Mesendoderm (in vitro differentiated cells): ENCODE measurements at regions not wholly inside any gene's neighbourhood (a gene's known extent, or its start where the extent isn't known, plus 50 kb on each side); places are given as distances from the start of the nearest gene placed in this dataset.
A peak's percentile ranks its signal among the peaks of the same experiment; 100 is the strongest.

Experiments used
- DNase-seq: peaks from one replicate; pipeline ENCODE4 v3.0.0; 2013
- H2AK5ac ChIP-seq: 2 replicates; pipeline ENCODE4 v1.6.1; 2013; ENCODE audit warnings: low read length, inconsistent platforms
- H2BK120ac ChIP-seq: 2 replicates; pipeline ENCODE4 v1.6.1; 2013; ENCODE audit warnings: low read depth, mild to moderate bottlenecking, low read length, moderate library complexity, mixed read lengths
- H2BK15ac ChIP-seq: replicated peaks from 2 replicates; pipeline ENCODE4 v1.6.1; 2013; ENCODE audit warnings: low read depth, mild to moderate bottlenecking, moderate library complexity
- H2BK5ac ChIP-seq: 2 replicates; pipeline ENCODE4 v1.6.1; 2013; ENCODE audit warnings: low read length, inconsistent platforms
- H3K18ac ChIP-seq: 2 replicates; pipeline ENCODE4 v1.6.1; 2013; ENCODE audit warnings: mild to moderate bottlenecking, low read length, mixed read lengths
- H3K23ac ChIP-seq: one replicate; pipeline ENCODE4 v1.6.1; 2013; ENCODE audit warnings: low read length
- H3K27ac ChIP-seq: 2 replicates; pipeline ENCODE4 v1.5.1; 2013; ENCODE audit warnings: low read depth, mild to moderate bottlenecking, inconsistent platforms, low read length, moderate library complexity
- H3K27me3 ChIP-seq: 2 replicates; pipeline ENCODE4 v1.6.1; 2013; ENCODE audit warnings: low read length, control low read depth, mild to moderate bottlenecking, inconsistent platforms; ENCODE audit not compliant: insufficient read depth, poor library complexity
- H3K36me3 ChIP-seq: 2 replicates; pipeline ENCODE4 v1.6.1; 2013; ENCODE audit warnings: low read length, inconsistent platforms; ENCODE audit not compliant: control insufficient read depth, insufficient read depth
- H3K4ac ChIP-seq: one replicate; pipeline ENCODE4 v1.6.1; 2013; ENCODE audit warnings: low read depth, mild to moderate bottlenecking, low read length, moderate library complexity
- H3K4me1 ChIP-seq: 2 replicates; pipeline ENCODE4 v1.6.1; 2013; ENCODE audit warnings: low read depth, low read length, inconsistent platforms; ENCODE audit not compliant: control insufficient read depth
- H3K4me2 ChIP-seq: 2 replicates; pipeline ENCODE4 v1.6.1; 2013; ENCODE audit warnings: low read length
- H3K4me3 ChIP-seq: 2 replicates; pipeline ENCODE4 v1.5.1; 2013; ENCODE audit warnings: mild to moderate bottlenecking, low read length
- H3K56ac ChIP-seq: one replicate; pipeline ENCODE4 v1.6.1; 2013; ENCODE audit warnings: low read length
- H3K79me1 ChIP-seq: 2 replicates; pipeline ENCODE4 v1.6.1; 2013; ENCODE audit warnings: low read length, inconsistent platforms
- H3K79me2 ChIP-seq: 2 replicates; pipeline ENCODE4 v1.6.1; 2013; ENCODE audit warnings: mild to moderate bottlenecking, low read length; ENCODE audit not compliant: control insufficient read depth, insufficient read depth
- H3K9ac ChIP-seq: 2 replicates; pipeline ENCODE4 v1.6.1; 2013; ENCODE audit warnings: low read length, inconsistent platforms
- H4K5ac ChIP-seq: one replicate; pipeline ENCODE4 v1.6.1; 2013; ENCODE audit warnings: low read length
- H4K8ac ChIP-seq: one replicate; pipeline ENCODE4 v1.6.1; 2013; ENCODE audit warnings: low read depth, mild to moderate bottlenecking, control low read depth, low read length, moderate library complexity
- WGBS: extraction: QIAGEN DNeasy Blood & Tissue Kit; methylation state at CpG from one replicate; pipeline ENCODE4 v1.1.7; 2013; ENCODE audit warnings: low lambda C conversion rate, missing lambda C conversion rate; ENCODE audit not compliant: insufficient coverage; ENCODE audit errors: extremely low coverage; 5-methylcytosine and 5-hydroxymethylcytosine counted together

- Histone ChIP-seq H2BK120ac (no peak overlapping the region), H3K27ac (no peak overlapping the region), H3K4ac (no peak overlapping the region), H2BK15ac (no peak overlapping the region), H3K23ac (no peak overlapping the region), H3K4me3 (no peak overlapping the region), H3K36me3 (no peaks in the 10 kb centered on the region), H4K5ac (no peak overlapping the region), H2AK5ac (no peak overlapping the region), H3K18ac (no peak overlapping the region), H3K27me3 (no peaks in the 10 kb centered on the region), H3K79me1 (no peaks in the 10 kb centered on the region), H4K8ac (no peak overlapping the region), H3K79me2 (no peaks in the 10 kb centered on the region), H3K9ac (no peak overlapping the region), H3K4me1 (no peaks in the 10 kb centered on the region), H3K4me2 (no peak overlapping the region), H3K56ac (no peak overlapping the region), H2BK5ac (no peak overlapping the region)
- DNase-seq: no peak
- no CpG with 5 or more reads among the region's 1 CpG for WGBS
Measured at GRCh38 chr1:29658688-29659087, 422.4 kb downstream of the PTPRU start.

GRCh38 chr1:29657816-29658215, 421.5 kb downstream of the PTPRU start:
- no CpG with 5 or more reads among the region's 2 CpGs for WGBS

GRCh38 chr1:29655945-29656850, 419.9 kb downstream of the PTPRU start:
- WGBS: no CpG with 5 or more reads among the region's 8 CpGs
- Histone ChIP-seq H2AK5ac (no peak overlapping the region), H2BK5ac (no peak overlapping the region), H3K4ac (no peak overlapping the region), H3K18ac (no peak overlapping the region), H4K5ac (no peak overlapping the region), H3K27ac (no peak overlapping the region), H3K79me1 (no peaks in the 10 kb centered on the region), H3K4me1 (no peaks in the 10 kb centered on the region), H3K79me2 (no peaks in the 10 kb centered on the region), H2BK120ac (no peak overlapping the region), H4K8ac (no peak overlapping the region), H3K36me3 (no peaks in the 10 kb centered on the region), H2BK15ac (no peak overlapping the region), H3K27me3 (no peaks in the 10 kb centered on the region), H3K4me3 (no peak overlapping the region), H3K56ac (no peak overlapping the region), H3K9ac (no peak overlapping the region), H3K23ac (no peak overlapping the region), H3K4me2 (no peak overlapping the region)
- peak; percentile 52 for DNase-seq

More at GRCh38 chr1:29657816-29658215, 421.5 kb downstream of the PTPRU start:
- H3K79me2 ChIP-seq: no peaks in the 10 kb centered on the region
- H3K36me3 ChIP-seq: no peaks in the 10 kb centered on the region
- no peak overlapping the region for H2BK15ac ChIP-seq
- no peak overlapping the region for H3K23ac ChIP-seq
- no peak overlapping the region for H3K4me2 ChIP-seq
- H3K27me3 ChIP-seq: no peaks in the 10 kb centered on the region
- no peak overlapping the region for H3K9ac ChIP-seq
- no peak overlapping the region for H3K18ac ChIP-seq
- no peak overlapping the region for H2BK120ac ChIP-seq
- H3K4ac ChIP-seq: no peak overlapping the region
- H3K27ac ChIP-seq: no peak overlapping the region
- H3K4me3 ChIP-seq: no peak overlapping the region
- H2BK5ac ChIP-seq: no peak overlapping the region
- no peak overlapping the region for H3K56ac ChIP-seq
- H3K4me1 ChIP-seq: no peaks in the 10 kb centered on the region
- no peak overlapping the region for H4K8ac ChIP-seq
- no peaks in the 10 kb centered on the region for H3K79me1 ChIP-seq
- no peak overlapping the region for H4K5ac ChIP-seq
- no peak overlapping the region for H2AK5ac ChIP-seq
- no peak for DNase-seq

GRCh38 chr1:29655145-29655544, 418.8 kb downstream of the PTPRU start:
- Histone ChIP-seq H2BK120ac (no peak overlapping the region), H3K79me1 (no peaks in the 10 kb centered on the region), H3K18ac (no peak overlapping the region), H3K4ac (no peak overlapping the region), H3K4me1 (no peaks in the 10 kb centered on the region), H3K27ac (no peak overlapping the region), H2BK15ac (no peak overlapping the region), H3K9ac (no peak overlapping the region), H4K5ac (no peak overlapping the region), H3K4me3 (no peak overlapping the region), H3K27me3 (no peaks in the 10 kb centered on the region), H4K8ac (no peak overlapping the region), H3K79me2 (no peaks in the 10 kb centered on the region), H2AK5ac (no peak overlapping the region), H2BK5ac (no peak overlapping the region), H3K4me2 (no peak overlapping the region), H3K23ac (no peak overlapping the region), H3K36me3 (no peaks in the 10 kb centered on the region), H3K56ac (no peak overlapping the region)
- DNase-seq: no peak
- WGBS: no CpG with 5 or more reads among the region's 5 CpGs

GRCh38 chr1:29653886-29654450, 417.6 kb downstream of the PTPRU start:
- Histone ChIP-seq H4K8ac (no peak overlapping the region), H3K18ac (no peak overlapping the region), H3K56ac (no peak overlapping the region), H2BK15ac (no peak overlapping the region), H2BK120ac (no peak overlapping the region), H3K27me3 (no peaks in the 10 kb centered on the region), H2BK5ac (no peak overlapping the region), H4K5ac (no peak overlapping the region), H2AK5ac (no peak overlapping the region), H3K4me1 (no peaks in the 10 kb centered on the region), H3K4me3 (no peak overlapping the region), H3K4ac (no peak overlapping the region), H3K4me2 (no peak overlapping the region), H3K23ac (no peak overlapping the region), H3K9ac (no peak overlapping the region), H3K79me1 (no peaks in the 10 kb centered on the region), H3K36me3 (no peaks in the 10 kb centered on the region), H3K27ac (no peak overlapping the region), H3K79me2 (no peaks in the 10 kb centered on the region)
- WGBS: no CpG with 5 or more reads among the region's 3 CpGs
- no peak for DNase-seq
